ENCODE measurements at regions not wholly inside any gene's neighbourhood (a gene's known extent, or its start where the extent isn't known, plus 50 kb on each side); places are given as distances from the start of the nearest gene placed in this dataset.

DNA sequence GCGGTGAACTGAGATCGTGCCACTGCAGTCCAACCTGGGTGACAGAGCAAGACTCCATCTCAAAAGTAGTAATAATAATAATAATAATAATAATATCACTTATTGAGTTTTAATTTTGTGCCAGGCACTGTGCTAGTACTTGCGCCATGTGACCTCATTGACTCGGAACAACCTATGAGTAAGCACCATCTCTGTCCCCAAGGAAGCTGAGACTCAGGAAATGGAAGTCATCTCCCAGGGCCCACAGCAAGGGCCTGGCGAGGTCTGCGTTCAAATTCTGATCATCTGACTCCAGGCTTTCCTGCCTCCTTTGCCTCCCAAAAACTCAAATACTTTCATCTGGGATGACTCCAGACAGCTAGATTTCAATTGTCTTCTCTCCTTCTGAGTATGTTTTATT lies 162.9 kb downstream of the SEC14L1 start:
- no peaks in the 10 kb centered on the region for H3K27me3 ChIP-seq (ENCODE audit: insufficient read depth, low read depth)
- no peak overlapping the region for H2AFZ ChIP-seq (ENCODE audit: low read depth)
- H3K79me2 ChIP-seq (ENCODE audit: insufficient read depth, low read depth), result no peaks in the 10 kb centered on the region
- no peak overlapping the region for H3K27ac ChIP-seq
- no peaks in the 10 kb centered on the region for H3K4me1 ChIP-seq (ENCODE audit: low read depth, poor library complexity, severe bottlenecking)
- no peak overlapping the region for H3K4me2 ChIP-seq
- H3K36me3 ChIP-seq (ENCODE audit: insufficient read depth), result no peaks in the 10 kb centered on the region
- H4K20me1 ChIP-seq (ENCODE audit: insufficient read depth), result no peaks in the 10 kb centered on the region
- TF ChIP-seq, protein P1, sequence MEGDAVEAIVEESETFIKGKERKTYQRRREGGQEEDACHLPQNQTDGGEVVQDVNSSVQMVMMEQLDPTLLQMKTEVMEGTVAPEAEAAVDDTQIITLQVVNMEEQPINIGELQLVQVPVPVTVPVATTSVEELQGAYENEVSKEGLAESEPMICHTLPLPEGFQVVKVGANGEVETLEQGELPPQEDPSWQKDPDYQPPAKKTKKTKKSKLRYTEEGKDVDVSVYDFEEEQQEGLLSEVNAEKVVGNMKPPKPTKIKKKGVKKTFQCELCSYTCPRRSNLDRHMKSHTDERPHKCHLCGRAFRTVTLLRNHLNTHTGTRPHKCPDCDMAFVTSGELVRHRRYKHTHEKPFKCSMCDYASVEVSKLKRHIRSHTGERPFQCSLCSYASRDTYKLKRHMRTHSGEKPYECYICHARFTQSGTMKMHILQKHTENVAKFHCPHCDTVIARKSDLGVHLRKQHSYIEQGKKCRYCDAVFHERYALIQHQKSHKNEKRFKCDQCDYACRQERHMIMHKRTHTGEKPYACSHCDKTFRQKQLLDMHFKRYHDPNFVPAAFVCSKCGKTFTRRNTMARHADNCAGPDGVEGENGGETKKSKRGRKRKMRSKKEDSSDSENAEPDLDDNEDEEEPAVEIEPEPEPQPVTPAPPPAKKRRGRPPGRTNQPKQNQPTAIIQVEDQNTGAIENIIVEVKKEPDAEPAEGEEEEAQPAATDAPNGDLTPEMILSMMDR (conservative IDR thresholded peaks at IDR 0.05; ENCODE audit: low read depth, low read length), result no peak
- H3K4me3 ChIP-seq (IDR thresholded peaks at IDR 0.05; ENCODE audit: insufficient read depth, low read depth, low read length), result no peak overlapping the region
- H3K9ac ChIP-seq, result no peak overlapping the region

DNA sequence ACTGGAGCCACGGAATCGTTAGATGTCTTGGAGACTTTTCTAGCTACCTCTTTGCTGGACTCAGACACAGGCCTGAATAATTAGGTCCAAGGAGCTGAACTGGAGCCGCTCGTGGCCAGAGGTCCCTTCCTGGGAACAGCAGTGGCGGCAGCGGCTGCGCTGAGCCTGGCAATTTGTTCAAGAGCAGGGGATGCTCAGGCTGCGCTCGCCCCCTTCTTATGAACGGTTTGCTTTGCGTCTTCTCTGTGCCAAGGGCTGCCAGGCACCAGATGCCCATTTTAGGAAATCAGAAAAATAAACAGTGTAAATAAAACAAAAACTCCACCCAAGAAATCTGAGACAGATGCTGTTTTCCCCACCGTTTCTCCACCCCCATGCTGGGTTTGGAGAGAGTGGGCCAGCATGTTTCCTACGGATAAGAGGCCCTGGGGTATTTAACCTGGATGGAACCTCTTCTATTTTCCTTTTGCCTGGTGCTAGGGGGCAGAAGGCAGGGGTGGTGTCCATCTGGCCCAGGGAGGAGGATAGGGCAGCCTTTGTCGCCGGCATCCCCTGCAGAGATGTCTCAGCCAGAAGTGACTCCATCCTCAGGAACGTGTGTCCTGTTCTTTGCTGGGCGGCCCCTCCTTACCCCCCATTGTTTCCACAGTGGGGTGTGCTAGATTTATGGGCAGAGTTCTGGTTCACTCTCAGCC lies 163.4 kb downstream of the SEC14L1 start:
- Histone ChIP-seq H3K4me2 (no peak overlapping the region), H3K27me3 (ENCODE audit: insufficient read depth, low read depth) (no peaks in the 10 kb centered on the region), H3K4me3 (IDR thresholded peaks at IDR 0.05; ENCODE audit: insufficient read depth, low read depth, low read length) (no peak overlapping the region), H3K4me1 (ENCODE audit: low read depth, poor library complexity, severe bottlenecking) (no peaks in the 10 kb centered on the region), H3K36me3 (ENCODE audit: insufficient read depth) (no peaks in the 10 kb centered on the region), H3K27ac (no peak overlapping the region), H4K20me1 (ENCODE audit: insufficient read depth) (no peaks in the 10 kb centered on the region), H3K9ac (no peak overlapping the region), H2AFZ (ENCODE audit: low read depth) (no peak overlapping the region), H3K79me2 (ENCODE audit: insufficient read depth, low read depth) (no peaks in the 10 kb centered on the region)
- TF ChIP-seq, protein P1 (conservative IDR thresholded peaks at IDR 0.05; ENCODE audit: low read depth, low read length), result no peak

DNA sequence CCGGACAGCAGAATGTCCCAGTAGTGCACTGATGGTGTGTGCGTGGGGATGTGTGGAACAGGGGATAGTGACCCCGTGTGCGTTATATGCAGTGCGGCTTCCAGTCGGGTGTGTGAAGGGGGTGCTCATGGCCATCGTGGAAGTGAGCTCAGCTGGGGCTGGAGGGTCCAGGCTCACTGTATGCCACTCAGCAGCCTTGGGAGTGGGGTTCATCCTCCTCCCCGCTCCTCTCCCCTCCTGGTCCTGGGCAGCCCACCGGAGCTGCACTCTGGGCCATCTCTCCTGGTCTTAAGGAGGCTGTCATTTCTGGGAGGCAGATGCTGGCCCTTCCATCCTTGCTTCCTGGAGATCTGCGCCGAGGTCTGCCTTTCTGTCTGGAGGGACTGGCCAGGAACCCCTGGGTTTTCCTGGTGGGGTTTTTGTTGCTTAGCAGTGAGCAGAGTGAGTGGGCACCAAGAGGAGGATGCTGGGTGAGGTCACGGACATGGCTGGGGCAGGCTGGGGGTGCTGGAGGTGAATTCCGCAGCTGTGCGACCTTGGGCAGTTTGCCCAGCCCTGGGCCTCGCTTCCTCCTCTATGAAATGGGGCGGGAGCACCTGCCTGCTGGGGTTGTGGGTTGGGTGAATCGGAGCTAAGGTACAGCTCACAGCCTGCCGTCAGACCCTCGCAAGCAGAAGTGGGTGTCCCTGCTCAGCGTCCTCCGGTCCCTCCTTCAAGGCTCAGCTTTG lies 164.1 kb downstream of the SEC14L1 start:
- H3K27ac ChIP-seq, result no peak overlapping the region
- H2AFZ ChIP-seq (ENCODE audit: low read depth), result no peak overlapping the region
- no peaks in the 10 kb centered on the region for H3K79me2 ChIP-seq (ENCODE audit: insufficient read depth, low read depth)
- no peaks in the 10 kb centered on the region for H3K27me3 ChIP-seq (ENCODE audit: insufficient read depth, low read depth)
- no peak overlapping the region for H3K9ac ChIP-seq
- H3K36me3 ChIP-seq (ENCODE audit: insufficient read depth), result no peaks in the 10 kb centered on the region
- no peak overlapping the region for H3K4me2 ChIP-seq
- no peaks in the 10 kb centered on the region for H4K20me1 ChIP-seq (ENCODE audit: insufficient read depth)
- TF ChIP-seq, protein P1 (conservative IDR thresholded peaks at IDR 0.05; ENCODE audit: low read depth, low read length), result no peak
- no peak overlapping the region for H3K4me3 ChIP-seq (IDR thresholded peaks at IDR 0.05; ENCODE audit: insufficient read depth, low read depth, low read length)
- no peaks in the 10 kb centered on the region for H3K4me1 ChIP-seq (ENCODE audit: low read depth, poor library complexity, severe bottlenecking)

DNA sequence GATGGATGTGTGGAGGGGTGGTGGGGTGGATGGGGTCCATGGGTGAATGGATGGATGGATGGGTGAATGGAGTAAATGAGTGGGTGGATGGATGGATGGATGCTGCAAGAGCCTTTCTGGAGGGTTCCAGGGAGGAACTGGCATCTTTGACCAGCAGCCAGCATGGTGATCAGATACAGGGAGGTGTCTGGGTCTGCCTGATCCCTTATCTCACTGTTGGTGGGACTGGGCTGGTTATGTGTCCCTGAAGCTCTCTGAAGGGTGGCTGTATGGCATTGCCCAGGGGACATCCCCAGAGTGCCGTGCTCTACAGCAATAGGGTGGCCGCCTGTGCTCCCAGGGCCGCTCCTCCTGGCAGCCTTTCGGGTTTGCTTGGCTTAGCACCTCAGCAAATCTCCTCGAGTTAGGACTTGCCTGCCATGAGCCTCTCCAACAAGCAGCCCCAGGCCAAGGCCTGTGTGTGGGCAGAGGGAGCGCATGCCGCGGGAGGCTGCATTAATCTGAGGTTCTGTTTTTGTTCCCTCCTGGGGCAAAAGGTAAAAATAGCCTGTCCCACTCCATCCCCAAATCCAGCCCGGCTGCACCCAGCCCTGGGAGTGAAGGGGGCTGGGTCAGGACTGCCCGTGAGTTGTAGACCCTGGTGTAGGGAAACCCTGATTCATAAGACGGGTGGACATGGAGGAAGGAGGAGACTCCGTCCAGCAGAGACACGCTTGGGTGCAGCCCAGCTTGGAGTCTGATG lies 165.4 kb downstream of the SEC14L1 start:
- no peak overlapping the region for H3K27ac ChIP-seq
- no peak overlapping the region for H3K9ac ChIP-seq

More for the DNA sequence above, 165.4 kb downstream of the SEC14L1 start:
- no peak overlapping the region for H2AFZ ChIP-seq (ENCODE audit: low read depth)
- TF ChIP-seq, protein P1 (conservative IDR thresholded peaks at IDR 0.05; ENCODE audit: low read depth, low read length), result no peak
- no peaks in the 10 kb centered on the region for H3K36me3 ChIP-seq (ENCODE audit: insufficient read depth)
- H3K79me2 ChIP-seq (ENCODE audit: insufficient read depth, low read depth), result no peaks in the 10 kb centered on the region
- H3K4me3 ChIP-seq (IDR thresholded peaks at IDR 0.05; ENCODE audit: insufficient read depth, low read depth, low read length), result no peak overlapping the region
- no peak overlapping the region for H3K4me2 ChIP-seq
- H3K4me1 ChIP-seq (ENCODE audit: low read depth, poor library complexity, severe bottlenecking), result no peaks in the 10 kb centered on the region
- no peaks in the 10 kb centered on the region for H4K20me1 ChIP-seq (ENCODE audit: insufficient read depth)
- no peaks in the 10 kb centered on the region for H3K27me3 ChIP-seq (ENCODE audit: insufficient read depth, low read depth)
